SK-N-MC (cell line): ENCODE measurements at regions not wholly inside any gene's neighbourhood (a gene's known extent, or its start where the extent isn't known, plus 50 kb on each side); places are given as distances from the start of the nearest gene placed in this dataset.

Experiments
- EZH2 ChIP-seq: fragments of 200-600 bp; sonication (generic); IDR thresholded peaks from one replicate; pipeline ENCODE4 v1.6.1; 2017; ENCODE audit warnings: antibody characterized with exemption
- POLR2AphosphoS5 ChIP-seq: IDR thresholded peaks from 2 replicates; pipeline ENCODE4 v1.6.1; 2012; ENCODE audit warnings: mild to moderate bottlenecking, low read depth, low read length, borderline replicate concordance

GRCh38 chr1:192491804-192492554 is 83.6 kb upstream of the RGS1 start:
- TF ChIP-seq EZH2, result no peak
- no peak for TF ChIP-seq POLR2AphosphoS5
